Heart left ventricle (tissue), 13 donors: ENCODE measurements at regions not wholly inside any gene's neighbourhood (a gene's known extent, or its start where the extent isn't known, plus 50 kb on each side); places are given as distances from the start of the nearest gene placed in this dataset.

ENCODE experiments used
- POLR2A ChIP-seq, 2 donors: fragments of 450-650 bp; IDR thresholded peaks; one replicate each; pipeline ENCODE4 v1.6.1; 2017; ENCODE audit warnings: antibody characterized with exemption in 2 of 2, mild to moderate bottlenecking in 2 of 2, moderate library complexity in 2 of 2
- TF ChIP-seq, protein P1 (sequence below), 12 donors: fragments of 200-600 bp; sonication (generic) in 4 of 12; IDR thresholded peaks; one replicate each; pipeline versions ENCODE4 v1.5.0 to v1.8.0; 2018 to 2022; ENCODE audit warnings: antibody characterized with exemption in 12 of 12, mild to moderate bottlenecking in 5 of 12
- donor health status: ischemic (EF 13 %, LVEDD 7.1; RV severe dilation, severe dysfunction).
- donor health status: DM: no; HTN: yes; CAD: no.
- donor health status: DM: no; HTN: no; CAD: no.
- donor health status: ischemic (EF 25% LVEDD 6.9; RV normal size, moderate dysfunction).
- donor health status: ischemic (EF 25% LVEDD 5.7; RV mildly dilated, moderate dysfunction).
- donor health status: ischemic (EF 35%, LVEDD 5.7; RV mildly dilated, moderate dysfunction).
- donor health status: nonischemic (EF 11% LVEDD 7.7; RV severe dilation, severe dysfunction).
- donor health status: DM: yes; HTN: yes; CAD: no.
- donor health status: PGD.
- donor health status: ischemic (EF 29% LVEDD 5.4; RV normal size, mild dysfunction).
- donor health status: nonischemic (EF 23%, LVEDD 6.1; RV moderate dilation, normal function).

DNA sequence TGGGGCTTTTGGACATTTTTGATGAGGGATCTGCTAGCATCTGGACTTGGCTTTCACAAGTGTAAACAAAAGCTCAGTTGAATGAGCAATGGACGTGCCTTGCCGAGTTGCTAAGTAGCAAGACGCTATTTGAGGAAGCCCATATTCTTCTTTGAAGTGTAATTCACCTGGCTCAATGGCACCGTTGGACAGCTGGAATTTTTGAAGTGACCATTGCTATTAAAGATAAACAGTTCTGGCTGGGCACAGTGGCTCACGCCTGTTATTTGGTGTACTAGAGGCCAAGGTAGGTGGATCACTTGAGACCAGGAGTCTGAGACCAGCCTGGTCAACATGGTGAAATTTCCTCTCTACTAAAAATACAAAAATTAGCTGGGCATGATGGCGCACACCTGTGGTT is 88.8 kb upstream of the SOX4 start:
- TF ChIP-seq, protein P1, sequence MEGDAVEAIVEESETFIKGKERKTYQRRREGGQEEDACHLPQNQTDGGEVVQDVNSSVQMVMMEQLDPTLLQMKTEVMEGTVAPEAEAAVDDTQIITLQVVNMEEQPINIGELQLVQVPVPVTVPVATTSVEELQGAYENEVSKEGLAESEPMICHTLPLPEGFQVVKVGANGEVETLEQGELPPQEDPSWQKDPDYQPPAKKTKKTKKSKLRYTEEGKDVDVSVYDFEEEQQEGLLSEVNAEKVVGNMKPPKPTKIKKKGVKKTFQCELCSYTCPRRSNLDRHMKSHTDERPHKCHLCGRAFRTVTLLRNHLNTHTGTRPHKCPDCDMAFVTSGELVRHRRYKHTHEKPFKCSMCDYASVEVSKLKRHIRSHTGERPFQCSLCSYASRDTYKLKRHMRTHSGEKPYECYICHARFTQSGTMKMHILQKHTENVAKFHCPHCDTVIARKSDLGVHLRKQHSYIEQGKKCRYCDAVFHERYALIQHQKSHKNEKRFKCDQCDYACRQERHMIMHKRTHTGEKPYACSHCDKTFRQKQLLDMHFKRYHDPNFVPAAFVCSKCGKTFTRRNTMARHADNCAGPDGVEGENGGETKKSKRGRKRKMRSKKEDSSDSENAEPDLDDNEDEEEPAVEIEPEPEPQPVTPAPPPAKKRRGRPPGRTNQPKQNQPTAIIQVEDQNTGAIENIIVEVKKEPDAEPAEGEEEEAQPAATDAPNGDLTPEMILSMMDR (IDR thresholded peaks at IDR 0.05) = no peak
- TF ChIP-seq POLR2A (IDR thresholded peaks at IDR 0.05) = no peak
